Keratinocyte (primary cell): ENCODE measurements at regions not wholly inside any gene's neighbourhood (a gene's known extent, or its start where the extent isn't known, plus 50 kb on each side); places are given as distances from the start of the nearest gene placed in this dataset.

Experiments used
- DNase-seq: peaks from one replicate; pipeline ENCODE4 v3.0.0-alpha.2; 2011; ENCODE audit warnings: low read depth, missing footprints, low spot score
- FAIRE-seq: peaks from 2 replicates; lab custom pipeline; 2011; peaks lifted over from hg19 to GRCh38; lab: Jason Lieb, UNC
- H2AFZ ChIP-seq: 2 replicates; pipeline ENCODE4 v1.6.0; 2012; ENCODE audit warnings: low read length, control low read depth, inconsistent platforms; ENCODE audit not compliant: control insufficient read depth
- H3K27ac ChIP-seq: 2 replicates; pipeline ENCODE4 v1.5.1; 2011; ENCODE audit warnings: low read length; ENCODE audit not compliant: control insufficient read depth, insufficient read depth
- H3K27me3 ChIP-seq: 3 replicates; pipeline ENCODE4 v1.6.0; 2011; ENCODE audit warnings: low read length; ENCODE audit not compliant: control insufficient read depth, insufficient read depth; ENCODE audit errors: extremely low read depth
- H3K36me3 ChIP-seq, 2 experiments: 2 replicates in 1 of 2; 3 replicates in 1 of 2; pipeline ENCODE4 v1.5.1; 2011; ENCODE audit warnings: low read length in 2 of 2, mild to moderate bottlenecking in 1 of 2; ENCODE audit not compliant: control insufficient read depth in 2 of 2, insufficient read depth in 2 of 2; ENCODE audit errors: extremely low read depth in 1 of 2
- H3K4me1 ChIP-seq: 3 replicates; pipeline ENCODE4 v1.5.1; 2011; ENCODE audit warnings: low read length; ENCODE audit not compliant: control insufficient read depth, insufficient read depth; ENCODE audit errors: extremely low read depth
- H3K4me2 ChIP-seq: 3 replicates; pipeline ENCODE4 v1.6.0; 2011; ENCODE audit warnings: low read depth, low read length; ENCODE audit not compliant: control insufficient read depth, insufficient read depth; ENCODE audit errors: extremely low read depth
- H3K4me3 ChIP-seq, 3 experiments: fragments of 200-600 bp in 1 of 3; sonication (generic) in 1 of 3; 2 replicates in 2 of 3; 3 replicates in 1 of 3; pipeline ENCODE4 v1.5.1; 2011 to 2016; ENCODE audit warnings: low read length in 3 of 3, mild to moderate bottlenecking in 3 of 3, control low read depth in 2 of 3, inconsistent platforms in 1 of 3, low read depth in 1 of 3, mixed read lengths in 1 of 3, mixed run types in 1 of 3, moderate library complexity in 1 of 3; ENCODE audit not compliant: control insufficient read depth in 2 of 3, insufficient read depth in 2 of 3; ENCODE audit errors: extremely low read depth in 1 of 3
- H3K79me2 ChIP-seq: 2 replicates; pipeline ENCODE4 v1.6.0; 2012; ENCODE audit warnings: low read length; ENCODE audit not compliant: control insufficient read depth, insufficient read depth
- H3K9ac ChIP-seq: 3 replicates; pipeline ENCODE4 v1.6.0; 2011; ENCODE audit warnings: low read length; ENCODE audit not compliant: control insufficient read depth, insufficient read depth; ENCODE audit errors: extremely low read depth
- H3K9me1 ChIP-seq: 3 replicates; pipeline ENCODE4 v1.6.0; 2011; ENCODE audit warnings: low read length; ENCODE audit not compliant: control insufficient read depth, insufficient read depth; ENCODE audit errors: extremely low read depth
- H3K9me3 ChIP-seq: 2 replicates; pipeline ENCODE4 v1.5.1; 2012; ENCODE audit warnings: low read depth, low read length; ENCODE audit not compliant: control insufficient read depth
- H4K20me1 ChIP-seq: 3 replicates; pipeline ENCODE4 v1.6.0; 2011; ENCODE audit warnings: low read length; ENCODE audit not compliant: control insufficient read depth, insufficient read depth; ENCODE audit errors: extremely low read depth
- EZH2 ChIP-seq: IDR thresholded peaks from one replicate; pipeline ENCODE4 v1.6.1; 2012; ENCODE audit warnings: inconsistent platforms, mild to moderate bottlenecking, low read length, moderate library complexity
- dilution Hi-C: fragments of 300-500 bp; cut with MboI; formaldehyde crosslinking; loops from one replicate; pipeline ENCODE4 v1.7.0; 2020; ENCODE audit warnings: low sequenced_read_pairs; ENCODE audit not compliant: extremely low pct_ligation_motif_present
- TF ChIP-seq, protein P1 (sequence below), 3 experiments: IDR thresholded peaks in 1 of 3; conservative IDR thresholded peaks in 1 of 3; optimal IDR thresholded peaks in 1 of 3; 2 replicates in 2 of 3; 3 replicates in 1 of 3; pipeline versions ENCODE3 to v1.5.1; 2011; ENCODE audit warnings: low read length in 3 of 3, mild to moderate bottlenecking in 3 of 3, moderate library complexity in 2 of 3, control low read depth in 1 of 3, inconsistent platforms in 1 of 3; ENCODE audit not compliant: insufficient read depth in 2 of 3; ENCODE audit errors: extremely low read depth in 1 of 3

DNA sequence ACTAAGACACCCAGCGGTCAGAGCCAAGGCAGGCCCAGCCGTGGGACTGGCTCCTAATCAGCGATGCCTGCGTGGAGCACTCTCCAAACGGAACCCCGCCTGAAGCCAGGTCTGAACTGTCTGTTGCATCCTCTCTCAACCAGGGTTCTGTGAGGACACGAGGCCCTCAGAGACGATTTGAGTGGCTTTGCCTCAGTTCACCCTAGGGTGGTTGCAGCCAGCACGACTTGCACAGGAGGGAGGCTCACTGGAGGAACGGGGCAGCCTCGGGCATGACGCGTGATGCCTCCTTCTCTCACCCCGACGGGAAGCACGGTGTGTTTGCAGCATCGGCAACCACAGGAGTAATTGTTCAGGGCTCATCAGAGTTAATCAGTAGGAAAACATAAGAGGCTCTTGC, 336.4 kb downstream of the EIPR1 start:
- Histone ChIP-seq H3K4me1 (no peaks in the 10 kb centered on the region), H3K9ac (no peak overlapping the region), H4K20me1 (no peaks in the 10 kb centered on the region), H3K79me2 (no peaks in the 10 kb centered on the region), H3K4me2 (no peak overlapping the region), H3K27ac (no peak overlapping the region), H2AFZ (no peak overlapping the region), H3K27me3 (no peaks in the 10 kb centered on the region), H3K36me3 (no peaks in the 10 kb centered on the region), H3K9me3 (peaks cover 17% of the 10 kb centered on the region), H3K4me3 (no peak overlapping the region), H3K9me1 (no peaks in the 10 kb centered on the region)
- TF ChIP-seq, protein P1, sequence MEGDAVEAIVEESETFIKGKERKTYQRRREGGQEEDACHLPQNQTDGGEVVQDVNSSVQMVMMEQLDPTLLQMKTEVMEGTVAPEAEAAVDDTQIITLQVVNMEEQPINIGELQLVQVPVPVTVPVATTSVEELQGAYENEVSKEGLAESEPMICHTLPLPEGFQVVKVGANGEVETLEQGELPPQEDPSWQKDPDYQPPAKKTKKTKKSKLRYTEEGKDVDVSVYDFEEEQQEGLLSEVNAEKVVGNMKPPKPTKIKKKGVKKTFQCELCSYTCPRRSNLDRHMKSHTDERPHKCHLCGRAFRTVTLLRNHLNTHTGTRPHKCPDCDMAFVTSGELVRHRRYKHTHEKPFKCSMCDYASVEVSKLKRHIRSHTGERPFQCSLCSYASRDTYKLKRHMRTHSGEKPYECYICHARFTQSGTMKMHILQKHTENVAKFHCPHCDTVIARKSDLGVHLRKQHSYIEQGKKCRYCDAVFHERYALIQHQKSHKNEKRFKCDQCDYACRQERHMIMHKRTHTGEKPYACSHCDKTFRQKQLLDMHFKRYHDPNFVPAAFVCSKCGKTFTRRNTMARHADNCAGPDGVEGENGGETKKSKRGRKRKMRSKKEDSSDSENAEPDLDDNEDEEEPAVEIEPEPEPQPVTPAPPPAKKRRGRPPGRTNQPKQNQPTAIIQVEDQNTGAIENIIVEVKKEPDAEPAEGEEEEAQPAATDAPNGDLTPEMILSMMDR (optimal IDR thresholded peaks at IDR 0.05 in 1 of 3, IDR thresholded peaks at IDR 0.05 in 1 of 3, conservative IDR thresholded peaks at IDR 0.05 in 1 of 3; ENCODE audit: extremely low read depth in 1 of 3, insufficient read depth in 2 of 3, low read length in 3 of 3), result no peak
- TF ChIP-seq EZH2, result no peak
- FAIRE-seq, result no peak
- no peak for DNase-seq
- dilution Hi-C loops, result no loop called here

DNA sequence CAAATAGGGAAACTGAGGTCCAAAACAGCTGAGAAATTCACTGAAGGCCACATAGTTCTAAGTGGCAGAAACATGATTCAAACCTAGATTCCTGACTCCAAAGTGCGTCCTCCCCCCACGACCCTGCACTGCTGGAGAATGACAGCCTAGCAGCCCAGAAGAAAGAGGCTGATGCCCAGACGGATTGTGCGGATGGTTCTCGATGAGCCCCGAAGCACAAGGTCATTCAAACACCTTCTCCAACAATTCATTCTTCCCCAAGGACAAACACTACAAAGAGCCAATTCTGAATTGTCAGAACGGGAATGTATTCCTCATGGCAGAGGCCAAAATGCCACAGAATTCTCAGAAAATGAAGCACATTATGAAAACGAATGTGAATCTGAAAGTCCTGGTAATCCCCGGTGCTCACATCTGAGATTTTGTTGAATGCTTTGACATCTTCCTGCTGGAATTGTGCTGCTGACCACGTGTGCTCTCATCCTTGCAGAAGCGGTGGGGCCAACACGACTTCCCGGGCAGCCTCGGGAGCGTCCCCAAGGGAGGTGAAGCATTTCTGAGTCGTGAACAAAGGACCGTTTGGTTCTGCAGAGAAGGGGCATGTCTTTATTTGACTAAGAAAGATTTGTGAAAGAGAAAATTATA, 337.0 kb downstream of the EIPR1 start:
- Histone ChIP-seq H3K4me1 (no peaks in the 10 kb centered on the region), H3K79me2 (no peaks in the 10 kb centered on the region), H3K9ac (no peak overlapping the region), H3K27ac (no peak overlapping the region), H3K4me2 (no peak overlapping the region), H3K27me3 (no peaks in the 10 kb centered on the region), H2AFZ (no peak overlapping the region), H3K9me1 (no peaks in the 10 kb centered on the region), H3K4me3 (no peak overlapping the region), H3K36me3 (no peaks in the 10 kb centered on the region), H3K9me3 (peaks cover 12% of the 10 kb centered on the region), H4K20me1 (no peaks in the 10 kb centered on the region)
- dilution Hi-C loops, result no loop called here
- FAIRE-seq, result no peak
- DNase-seq, result no peak
- TF ChIP-seq, protein P1 (optimal IDR thresholded peaks at IDR 0.05 in 1 of 3, IDR thresholded peaks at IDR 0.05 in 1 of 3, conservative IDR thresholded peaks at IDR 0.05 in 1 of 3; ENCODE audit: extremely low read depth in 1 of 3, insufficient read depth in 2 of 3, low read length in 3 of 3), result no peak
- TF ChIP-seq EZH2, result no peak
